Ishikawa (cell line): ENCODE measurements at regions not wholly inside any gene's neighbourhood (a gene's known extent, or its start where the extent isn't known, plus 50 kb on each side); places are given as distances from the start of the nearest gene placed in this dataset.

Experiments used
- CEBPB ChIP-seq: IDR thresholded peaks from 2 replicates; pipeline ENCODE4 v1.6.1; 2012
- CREB1 ChIP-seq: IDR thresholded peaks from 2 replicates; pipeline ENCODE4 v1.6.1; 2012; ENCODE audit warnings: low read depth
- EGR1 ChIP-seq: IDR thresholded peaks from 2 replicates; pipeline ENCODE4 v1.6.1; 2012
- EP300 ChIP-seq: IDR thresholded peaks from 2 replicates; pipeline ENCODE4 v1.6.1; 2012; ENCODE audit warnings: borderline replicate concordance
- FOXM1 ChIP-seq: IDR thresholded peaks from 2 replicates; pipeline ENCODE4 v1.6.1; 2012; ENCODE audit warnings: low read depth, borderline replicate concordance
- MAX ChIP-seq: IDR thresholded peaks from 2 replicates; pipeline ENCODE4 v1.6.1; 2012
- NFIC ChIP-seq: IDR thresholded peaks from 2 replicates; pipeline ENCODE4 v1.6.1; 2012
- RAD21 ChIP-seq: IDR thresholded peaks from 2 replicates; pipeline ENCODE4 v1.6.1; 2012; ENCODE audit warnings: low read depth
- REST ChIP-seq: IDR thresholded peaks from 2 replicates; pipeline ENCODE4 v1.6.1; 2012; ENCODE audit warnings: low read depth, mild to moderate bottlenecking
- TAF1 ChIP-seq: IDR thresholded peaks from 2 replicates; pipeline ENCODE4 v1.6.1; 2012; ENCODE audit warnings: low read depth, mild to moderate bottlenecking
- TCF12 ChIP-seq: IDR thresholded peaks from 2 replicates; pipeline ENCODE4 v1.6.1; 2012; ENCODE audit warnings: low read depth
- TEAD4 ChIP-seq: IDR thresholded peaks from 2 replicates; pipeline ENCODE4 v1.6.1; 2012
- USF1 ChIP-seq: IDR thresholded peaks from 2 replicates; pipeline ENCODE4 v1.6.1; 2012
- YY1 ChIP-seq: IDR thresholded peaks from 2 replicates; pipeline ENCODE4 v1.6.1; 2012; ENCODE audit warnings: low read depth
- ZBTB7A ChIP-seq: IDR thresholded peaks from 2 replicates; pipeline ENCODE4 v1.6.1; 2012; ENCODE audit warnings: low read depth

GRCh38 chrX:43357741-43358140 lies 298.4 kb upstream of the MAOA start:
- TF ChIP-seq REST, result no peak
- TF ChIP-seq EGR1, result no peak
- TF ChIP-seq TAF1, result no peak
- no peak for TF ChIP-seq TCF12
- no peak for TF ChIP-seq YY1
- TF ChIP-seq FOXM1, result no peak
- no peak for TF ChIP-seq TEAD4
- no peak for TF ChIP-seq EP300
- no peak for TF ChIP-seq CEBPB
- TF ChIP-seq USF1, result no peak
- no peak for TF ChIP-seq RAD21
- TF ChIP-seq ZBTB7A, result no peak
- no peak for TF ChIP-seq NFIC
- TF ChIP-seq CREB1, result no peak
- TF ChIP-seq MAX, result no peak

GRCh38 chrX:43373032-43373431 lies 283.1 kb upstream of the MAOA start:
- TF ChIP-seq NFIC, result no peak
- no peak for TF ChIP-seq TCF12

GRCh38 chrX:43375136-43375535 lies 281.0 kb upstream of the MAOA start:
- no peak for TF ChIP-seq CREB1
- TF ChIP-seq TCF12, result no peak
- no peak for TF ChIP-seq EGR1
- TF ChIP-seq FOXM1, result no peak
- TF ChIP-seq ZBTB7A, result no peak
- no peak for TF ChIP-seq CEBPB
- no peak for TF ChIP-seq NFIC
- no peak for TF ChIP-seq YY1
- no peak for TF ChIP-seq TAF1
- TF ChIP-seq RAD21, result no peak
- TF ChIP-seq MAX, result no peak
- no peak for TF ChIP-seq TEAD4
- no peak for TF ChIP-seq EP300
- no peak for TF ChIP-seq USF1
- no peak for TF ChIP-seq REST

- no peak for TF ChIP-seq YY1
- TF ChIP-seq CEBPB, result no peak
- no peak for TF ChIP-seq NFIC
- TF ChIP-seq RAD21, result no peak
- no peak for TF ChIP-seq ZBTB7A
- no peak for TF ChIP-seq REST
- TF ChIP-seq CREB1, result no peak
- no peak for TF ChIP-seq TCF12
- TF ChIP-seq TEAD4, result no peak
- no peak for TF ChIP-seq FOXM1
- no peak for TF ChIP-seq USF1
- no peak for TF ChIP-seq EP300
- no peak for TF ChIP-seq MAX
- no peak for TF ChIP-seq TAF1
- no peak for TF ChIP-seq EGR1
Measured at GRCh38 chrX:43380704-43381103, 275.4 kb upstream of the MAOA start.
